ENCODE measurements at regions not wholly inside any gene's neighbourhood (a gene's known extent, or its start where the extent isn't known, plus 50 kb on each side); places are given as distances from the start of the nearest gene placed in this dataset.

DNA sequence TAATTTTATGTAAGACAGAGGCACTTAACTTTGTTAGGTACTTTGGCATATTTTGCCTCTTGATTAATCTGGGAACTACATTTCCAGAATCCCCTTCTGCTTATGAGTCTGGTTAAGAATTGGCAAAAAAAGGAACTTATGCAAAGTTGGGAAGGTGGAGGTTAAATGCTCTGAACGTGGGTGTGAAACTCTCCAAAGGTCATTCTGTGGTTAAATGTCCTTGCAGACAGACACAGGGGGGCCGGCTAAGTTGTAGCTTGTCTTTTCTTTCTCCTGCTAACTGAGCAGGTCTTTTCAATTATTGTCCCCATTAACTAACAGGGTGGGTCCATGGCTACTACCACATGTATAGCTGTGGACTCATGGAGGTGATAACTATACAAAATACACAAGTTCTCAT lies 248.6 kb upstream of the NOVA1 start:
- intact Hi-C loops (cut with DNase I): no loop called here
- no peak for DNase-seq

DNA sequence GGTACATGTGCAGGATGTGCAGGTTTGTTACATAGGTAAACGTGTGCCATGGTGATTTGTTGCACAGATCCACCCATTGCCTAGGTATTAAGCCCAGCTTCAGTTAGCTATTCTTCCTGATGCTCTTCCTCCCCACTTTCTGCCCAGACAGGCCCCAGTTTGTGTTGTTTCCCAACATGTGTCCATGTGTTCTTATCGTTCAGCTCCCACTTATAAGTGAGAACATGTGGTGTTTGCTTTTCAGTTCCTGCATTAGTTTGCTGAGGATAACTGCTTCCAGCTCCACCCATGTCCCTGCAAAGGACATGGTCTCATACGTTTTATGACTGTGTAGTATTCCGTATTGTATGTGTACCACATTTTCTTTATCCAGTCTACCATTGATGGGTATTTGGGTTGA lies 251.7 kb upstream of the NOVA1 start:
- intact Hi-C loops (cut with DNase I): no loop called here
- DNase-seq: no peak

DNA sequence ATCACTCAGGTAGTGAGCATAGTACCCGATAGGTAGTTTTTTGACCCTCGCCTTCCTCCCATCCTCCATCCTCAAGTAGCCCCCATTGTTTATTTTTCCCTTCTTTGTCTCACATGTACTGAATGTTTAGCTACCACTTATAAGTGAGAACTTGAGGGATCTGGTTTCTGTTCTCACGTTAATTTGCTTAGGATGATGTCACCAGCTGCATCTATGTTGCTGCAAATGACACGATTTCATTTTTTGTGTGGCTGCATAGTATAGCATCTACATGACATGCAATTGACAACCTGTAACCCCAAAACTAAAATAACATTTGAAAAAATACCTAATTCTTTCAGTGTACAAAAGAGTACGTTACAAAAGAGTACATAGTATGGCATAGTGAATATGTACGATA lies 254.0 kb upstream of the NOVA1 start:
- intact Hi-C loops (cut with DNase I): no loop called here
- DNase-seq: no peak

DNA sequence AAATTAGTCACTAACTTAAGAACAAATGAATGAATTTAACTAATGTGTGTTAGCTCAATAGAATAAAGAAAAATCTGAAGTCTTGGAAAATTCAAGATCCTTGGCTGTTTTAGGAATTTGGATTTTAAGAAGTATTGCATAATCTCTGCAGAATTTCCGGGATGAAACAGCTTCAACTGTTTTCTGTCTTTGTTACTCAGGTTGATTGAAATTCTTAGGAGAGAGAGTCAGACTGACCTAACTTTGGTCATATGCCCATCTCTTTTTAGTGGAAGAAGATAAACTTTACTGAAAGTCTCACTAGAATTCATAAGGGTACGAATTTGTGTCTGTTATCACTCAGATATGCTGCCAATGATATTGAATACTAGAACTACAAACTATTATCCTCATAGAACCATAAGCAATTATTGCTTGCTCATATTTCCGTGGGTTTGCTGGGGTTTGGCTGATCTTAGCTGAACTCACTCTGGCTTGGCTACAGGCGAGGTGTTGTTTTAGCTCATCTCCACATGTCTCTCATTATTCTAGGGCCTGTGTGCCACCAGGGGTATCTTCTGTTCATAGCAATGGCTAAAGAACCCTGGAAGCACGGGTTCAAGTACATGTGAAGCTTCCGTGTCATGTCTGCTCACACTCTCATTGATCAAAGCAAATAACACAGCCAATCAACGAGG lies 257.4 kb upstream of the NOVA1 start:
- intact Hi-C loops (cut with DNase I): no loop called here
- DNase-seq: no peak

DNA sequence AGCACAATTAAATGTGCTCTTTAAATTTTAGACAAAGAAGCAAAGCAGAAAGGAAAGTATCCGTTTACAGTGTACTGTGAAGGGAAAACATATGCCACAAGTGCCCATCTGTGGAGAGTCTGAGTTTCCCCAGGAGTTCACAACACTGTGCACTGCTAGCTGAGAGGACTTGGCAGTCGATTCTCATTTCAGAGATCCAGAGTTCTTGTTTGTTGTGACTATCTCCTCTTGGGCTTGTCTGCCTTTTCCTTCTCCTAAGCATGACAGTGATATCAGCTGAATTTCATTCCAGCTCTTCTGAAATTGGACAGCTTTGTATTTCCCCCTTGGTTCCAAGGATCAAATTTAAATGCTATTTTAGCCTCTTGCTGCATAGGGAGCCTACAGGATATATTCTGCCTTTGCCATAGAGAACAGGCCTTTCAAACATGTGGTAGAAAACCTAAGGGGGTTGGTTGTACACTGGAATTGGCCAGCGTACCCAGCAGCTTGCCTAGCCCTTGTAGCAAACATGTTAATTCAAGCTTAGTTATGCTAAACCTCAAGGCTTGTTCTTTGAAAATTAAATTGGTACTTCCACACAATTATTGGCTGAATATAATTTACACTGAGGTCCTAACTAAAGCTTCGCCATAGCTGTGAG lies 259.2 kb upstream of the NOVA1 start:
- intact Hi-C loops (cut with DNase I): no loop called here
- DNase-seq: no peak

DNA sequence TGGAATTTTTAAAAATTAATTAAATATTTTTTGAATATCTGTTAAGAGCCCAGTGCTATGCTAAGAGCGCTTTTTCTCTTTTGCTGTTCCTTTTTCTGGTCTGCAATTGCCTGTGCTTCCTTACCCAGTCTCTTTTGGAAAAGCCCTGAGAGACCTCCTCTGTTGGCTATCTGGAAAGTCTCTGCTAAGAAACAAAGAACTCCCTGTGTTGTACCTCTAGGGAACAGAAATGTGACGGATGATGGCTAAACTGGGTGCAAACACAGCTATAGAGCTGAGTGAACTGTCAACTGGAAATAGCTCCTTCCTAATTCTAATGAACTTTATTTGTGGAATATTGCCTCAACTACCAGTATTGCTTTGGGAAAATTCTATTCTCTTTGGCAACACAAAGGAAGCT lies 261.6 kb upstream of the NOVA1 start:
- no peak for DNase-seq
- intact Hi-C loops (cut with DNase I): no loop called here

DNA sequence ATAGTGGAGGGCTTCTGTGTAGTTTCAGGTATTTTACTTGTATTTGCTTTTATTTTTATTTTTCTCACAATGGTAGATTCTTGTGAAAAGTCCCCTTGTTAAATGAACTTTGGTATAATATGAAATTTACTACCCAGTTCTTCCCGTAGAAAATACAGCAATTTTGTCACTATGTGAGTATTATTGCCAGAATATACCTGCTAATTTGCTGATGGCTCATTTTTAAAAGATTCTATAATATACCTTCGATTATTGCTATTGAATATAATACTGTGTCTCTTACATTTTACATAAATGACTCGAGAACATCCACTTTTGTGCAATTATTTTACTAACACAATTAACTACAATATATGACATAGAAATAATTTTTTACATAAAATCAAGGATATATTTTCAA lies 262.3 kb upstream of the NOVA1 start:
- intact Hi-C loops (cut with DNase I): no loop called here
- DNase-seq: no peak

DNA sequence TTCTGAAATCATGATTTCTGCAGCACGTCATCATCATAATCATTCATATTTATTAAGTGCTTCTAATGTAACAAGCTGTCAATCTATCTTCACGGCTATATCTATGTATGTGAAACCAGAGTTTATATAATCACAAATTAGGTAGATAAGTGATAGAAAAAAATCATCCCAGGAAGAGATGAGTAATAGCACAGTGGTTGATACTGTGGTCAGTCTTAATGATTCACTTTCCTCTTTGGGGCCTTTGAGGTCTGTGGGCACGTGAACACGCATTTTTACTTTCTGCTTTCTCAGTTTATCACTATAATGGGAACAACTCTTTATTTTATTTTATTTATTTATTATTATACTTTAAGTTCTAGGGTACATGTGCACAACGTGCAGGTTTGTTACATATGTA lies 265.9 kb upstream of the NOVA1 start:
- intact Hi-C loops (cut with DNase I): no loop called here
- DNase-seq: no peak

DNA sequence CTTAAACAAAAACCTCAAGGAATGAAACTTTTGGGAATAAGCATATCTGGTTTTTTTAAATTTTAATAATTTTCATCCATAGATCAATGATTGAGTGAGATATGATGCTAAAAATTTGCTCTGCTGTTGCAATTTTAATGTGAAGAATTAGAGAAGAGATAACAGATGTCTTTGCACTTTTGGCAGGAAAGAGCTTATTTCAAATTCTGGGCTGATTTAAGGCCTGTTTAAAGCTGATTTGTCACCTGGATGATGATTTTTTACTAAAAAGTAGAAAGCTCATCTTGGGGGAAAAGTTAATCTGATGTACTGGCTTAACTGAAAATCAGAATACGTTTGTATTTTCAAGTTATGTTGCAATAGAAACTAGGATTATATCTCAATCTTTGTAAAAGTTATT lies 268.9 kb upstream of the NOVA1 start:
- intact Hi-C loops (cut with DNase I): no loop called here
- no peak for DNase-seq

DNA sequence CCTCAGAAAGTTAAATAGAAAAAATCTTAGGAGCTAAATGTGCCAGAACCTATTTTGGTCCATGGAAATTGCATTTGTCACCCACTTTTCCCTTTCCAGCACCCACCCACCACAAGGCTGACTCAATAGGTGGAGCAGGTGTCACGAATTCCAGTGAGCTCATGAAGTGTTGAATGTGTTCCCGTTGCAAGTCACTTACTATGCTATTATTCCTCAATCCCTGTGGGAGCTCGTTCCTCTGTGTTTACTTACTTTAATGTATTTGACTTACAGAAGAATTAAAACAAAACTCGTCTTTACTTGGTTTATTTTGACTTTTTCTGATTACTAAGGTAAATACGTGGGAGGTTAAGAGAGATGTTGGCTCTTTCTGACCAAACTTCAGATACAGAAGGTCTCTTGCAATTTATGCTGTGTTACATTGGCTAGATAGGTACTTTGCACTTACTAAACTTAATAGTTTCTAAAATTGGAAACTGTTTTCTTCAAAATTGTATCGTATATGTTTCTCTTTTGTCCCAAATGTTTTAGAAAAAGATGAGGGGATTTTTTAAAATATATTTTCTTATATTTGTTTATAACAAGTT lies 269.4 kb upstream of the NOVA1 start:
- intact Hi-C loops (cut with DNase I): no loop called here
- DNase-seq: peak in 4 of 10 donors; percentile 11 to 82 (median 44)

DNA sequence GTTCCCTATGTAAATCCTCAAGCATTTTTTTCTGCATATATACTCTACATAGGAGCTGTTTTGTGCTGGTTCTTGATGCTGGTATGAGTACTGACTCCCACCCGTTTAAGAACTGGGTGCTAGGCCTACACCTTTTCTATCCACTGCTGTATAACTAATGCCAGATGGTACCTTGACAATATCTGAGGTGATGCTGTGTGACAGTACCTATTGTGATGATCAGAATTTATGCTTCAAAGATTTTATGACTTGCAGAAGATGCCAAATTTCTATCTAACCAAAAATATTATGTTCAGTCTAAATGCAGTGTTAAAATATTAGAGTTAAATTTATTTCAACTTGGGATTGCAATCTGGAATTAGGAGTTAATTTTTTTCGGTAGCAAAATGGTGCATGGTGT lies 272.3 kb upstream of the NOVA1 start:
- no peak for DNase-seq
- intact Hi-C loops (cut with DNase I): no loop called here

DNA sequence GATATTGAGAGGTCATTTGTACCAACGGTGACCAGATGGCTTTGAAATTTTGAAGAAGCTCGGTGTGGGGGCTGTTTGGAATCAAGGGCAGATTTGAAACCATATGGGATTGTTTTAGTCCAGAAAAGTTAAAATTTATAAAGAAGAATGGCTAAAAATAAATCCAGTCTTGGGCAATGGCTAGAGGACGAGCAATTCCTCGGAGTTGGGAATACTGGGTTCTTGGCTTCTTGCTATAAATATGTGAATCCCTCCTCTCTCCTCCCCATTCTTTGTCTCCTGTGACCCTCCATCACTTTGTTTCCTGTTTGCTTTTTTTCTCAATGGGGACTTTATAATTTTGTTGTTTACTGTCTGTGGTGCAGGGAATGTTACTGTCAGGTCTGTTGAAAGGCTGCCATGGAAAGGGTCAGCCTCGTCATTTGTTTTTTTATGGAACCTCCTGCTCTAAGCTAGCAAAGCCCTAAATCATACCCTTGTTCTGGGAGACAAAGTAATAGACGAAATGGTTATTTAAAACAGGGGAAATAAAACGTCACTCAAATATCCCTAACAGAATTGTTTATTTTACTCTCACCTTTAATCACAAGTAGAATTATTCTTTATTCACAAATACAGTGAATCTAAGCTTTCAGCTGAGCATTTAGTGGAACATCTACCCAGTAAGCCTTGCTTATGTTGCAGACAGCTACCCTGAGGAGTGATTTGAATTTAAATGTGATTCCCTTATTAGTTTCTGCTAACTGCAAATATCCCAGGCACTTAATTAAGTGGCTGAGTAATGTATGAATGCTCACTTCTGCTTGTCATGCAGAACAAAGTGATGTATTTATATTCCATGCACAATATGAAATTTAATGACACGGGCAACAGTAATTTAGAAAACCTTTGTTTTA lies 273.1 kb upstream of the NOVA1 start:
- intact Hi-C loops (cut with DNase I): no loop called here
- DNase-seq: no peak

DNA sequence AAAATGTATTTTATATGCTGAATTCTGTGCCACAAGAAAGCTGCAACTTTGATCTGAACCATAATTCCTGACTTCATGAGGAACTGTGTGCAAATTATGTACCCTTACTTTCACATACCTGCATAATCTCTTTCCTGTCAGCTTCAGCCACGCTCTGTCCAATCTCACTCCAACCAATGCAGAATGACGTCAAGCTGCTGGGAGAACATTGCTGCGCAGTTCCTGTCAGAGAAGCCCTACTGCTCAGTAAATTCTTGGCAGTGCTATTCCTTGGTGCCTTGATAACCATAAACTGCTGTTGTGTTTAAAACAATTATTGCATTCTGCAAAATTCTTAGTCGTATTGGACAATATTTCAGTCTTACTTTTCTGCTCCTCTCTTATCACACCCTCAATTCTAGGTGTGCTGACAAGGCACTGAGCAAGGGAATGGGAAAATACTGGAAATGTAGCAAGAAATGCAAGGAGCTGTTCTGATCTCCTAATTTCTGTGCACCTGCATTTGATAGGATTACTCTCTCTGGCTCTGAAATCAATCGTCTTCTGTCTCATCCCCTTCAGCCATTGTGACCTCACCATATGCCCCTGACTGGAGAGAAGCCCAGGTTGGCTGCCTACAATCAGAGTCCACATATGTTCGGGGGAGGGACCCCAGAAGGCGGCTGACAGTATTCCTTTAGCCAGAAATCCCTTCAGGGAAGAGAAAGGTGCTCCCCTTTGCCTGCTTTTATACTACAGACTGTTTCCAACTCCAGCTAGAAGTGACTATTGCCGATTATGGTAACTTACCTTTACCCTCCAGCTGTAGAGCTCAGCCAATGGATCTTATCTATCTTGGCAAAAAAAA lies 274.9 kb upstream of the NOVA1 start:
- peak in 4 of 10 donors; percentile 18 to 74 (median 48) for DNase-seq
- intact Hi-C loops (cut with DNase I): no loop called here

DNA sequence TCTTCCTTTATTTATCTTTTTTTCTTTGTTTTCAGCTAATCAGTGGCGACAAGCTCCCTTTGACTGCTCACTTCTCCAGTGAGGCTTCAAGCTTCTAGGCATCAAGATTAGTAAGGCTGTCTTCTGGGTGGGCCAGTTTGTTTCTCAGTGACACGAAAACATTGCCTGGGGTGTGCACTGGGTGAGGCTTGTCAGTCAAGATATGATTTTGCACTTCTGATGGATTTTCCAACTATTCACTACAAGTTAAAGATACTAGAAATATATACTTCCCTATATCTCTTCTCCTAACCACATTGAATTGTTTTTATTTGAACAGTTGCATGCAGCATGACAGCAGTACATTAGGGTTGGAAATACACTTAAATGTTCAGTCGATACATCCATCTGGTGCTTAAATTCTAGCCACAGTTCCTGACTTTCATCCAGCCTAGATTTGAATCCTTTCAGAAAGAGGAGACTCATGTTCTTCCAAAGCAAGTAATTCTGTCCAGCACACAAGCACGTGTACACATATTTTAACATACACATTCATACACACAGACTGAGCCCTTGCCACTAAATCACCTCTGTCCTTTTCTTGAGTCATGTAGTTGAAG lies 275.6 kb upstream of the NOVA1 start:
- intact Hi-C loops (cut with DNase I): no loop called here
- DNase-seq: no peak

DNA sequence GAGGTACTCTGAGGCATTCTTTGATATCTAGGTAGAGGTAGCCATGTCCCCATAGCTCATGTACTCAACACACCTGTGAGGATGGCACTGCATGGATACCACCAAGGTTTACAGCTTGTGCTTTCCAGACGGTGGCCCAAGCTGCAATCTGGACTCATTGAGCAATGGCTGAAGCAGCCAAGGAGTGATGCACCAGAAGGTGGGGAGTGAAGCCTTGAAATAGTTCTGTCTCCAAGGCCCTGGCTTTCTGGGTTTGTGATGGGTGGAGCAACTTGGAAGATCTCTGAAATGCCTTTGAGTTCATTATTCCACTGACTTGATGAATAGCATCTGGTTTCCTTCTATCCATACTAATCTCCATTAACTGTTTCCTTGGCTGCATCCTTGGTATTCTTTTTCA lies 290.0 kb upstream of the NOVA1 start:
- intact Hi-C loops (cut with DNase I): no loop called here
- DNase-seq: no peak

DNA sequence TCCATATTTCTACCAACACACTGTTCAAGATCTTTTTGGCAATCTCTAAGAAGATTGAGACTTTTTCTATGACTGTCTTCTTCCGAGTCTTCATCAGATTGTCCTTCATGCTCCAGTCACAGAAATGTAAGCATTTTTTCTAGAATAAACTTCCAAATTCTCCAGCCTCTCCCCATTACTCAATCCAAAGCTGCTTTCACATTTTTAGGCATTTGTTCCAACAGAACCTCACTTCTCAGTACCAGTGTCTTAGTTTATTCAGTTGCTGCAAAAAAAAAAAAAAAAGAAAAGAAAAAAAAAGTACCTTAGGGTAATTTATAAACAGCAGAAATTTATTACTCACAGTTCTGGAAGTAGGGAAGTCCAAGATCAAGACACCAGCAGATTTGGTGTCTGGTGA lies 290.8 kb upstream of the NOVA1 start:
- DNase-seq: no peak
- intact Hi-C loops (cut with DNase I): no loop called here

DNA sequence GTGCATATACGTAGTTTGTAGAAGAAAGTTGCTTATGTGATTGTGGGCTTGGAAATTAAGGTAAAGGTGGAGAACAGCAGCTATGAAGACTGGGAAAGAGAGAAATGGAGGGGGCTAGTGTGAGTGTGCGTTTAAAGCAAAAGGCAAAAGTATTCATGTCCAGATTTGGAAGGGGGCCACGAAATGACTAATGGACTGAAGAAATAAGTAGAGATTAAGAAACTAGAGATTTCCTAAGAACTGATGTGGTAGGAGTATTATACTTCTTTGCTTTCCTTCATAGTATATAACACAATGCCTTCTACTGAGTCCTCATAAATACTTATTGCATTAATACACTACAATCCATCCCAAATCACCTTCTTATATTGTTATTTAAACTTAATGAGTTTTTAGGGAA lies 298.6 kb upstream of the NOVA1 start:
- no peak for DNase-seq
- intact Hi-C loops (cut with DNase I): no loop called here

DNA sequence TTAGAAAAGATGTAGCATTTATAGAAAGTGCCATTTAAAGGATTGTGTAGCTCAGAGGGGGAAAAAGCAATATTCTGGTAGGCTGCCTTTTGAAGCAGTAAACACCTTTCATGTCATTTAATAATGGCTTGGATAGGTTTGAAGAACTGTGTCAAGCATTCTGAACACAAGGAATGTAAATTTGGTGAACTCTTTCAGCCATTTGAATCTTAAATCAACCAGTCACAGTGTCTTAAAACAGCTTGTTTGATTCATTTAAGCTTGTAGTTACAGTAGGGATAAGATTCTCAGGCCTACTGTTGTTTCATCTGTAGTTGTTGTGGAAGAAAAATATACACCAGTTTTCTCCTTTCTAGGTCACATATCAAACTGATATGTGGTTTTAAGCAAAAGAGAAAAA lies 299.4 kb upstream of the NOVA1 start:
- intact Hi-C loops (cut with DNase I): no loop called here
- no peak for DNase-seq

DNA sequence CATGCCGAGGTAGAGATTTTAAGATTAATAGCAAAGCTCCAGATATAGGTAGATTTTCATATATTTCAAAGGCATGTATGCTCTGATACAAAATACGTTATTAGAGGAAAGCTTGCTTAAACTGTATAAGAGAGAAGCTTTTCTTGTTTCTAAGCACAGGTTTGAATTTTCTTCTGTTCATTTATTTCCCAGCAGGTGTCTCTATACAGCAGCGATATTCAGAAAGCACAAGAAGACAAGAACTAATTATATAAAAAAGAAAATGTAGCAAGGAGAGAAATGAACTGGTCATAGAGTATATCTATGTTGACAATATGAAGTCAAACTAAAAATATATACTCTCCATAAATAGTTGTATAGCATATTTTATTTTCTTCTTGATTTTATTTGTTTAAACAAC lies 307.4 kb upstream of the NOVA1 start:
- no peak for DNase-seq
- intact Hi-C loops (cut with DNase I): no loop called here

DNA sequence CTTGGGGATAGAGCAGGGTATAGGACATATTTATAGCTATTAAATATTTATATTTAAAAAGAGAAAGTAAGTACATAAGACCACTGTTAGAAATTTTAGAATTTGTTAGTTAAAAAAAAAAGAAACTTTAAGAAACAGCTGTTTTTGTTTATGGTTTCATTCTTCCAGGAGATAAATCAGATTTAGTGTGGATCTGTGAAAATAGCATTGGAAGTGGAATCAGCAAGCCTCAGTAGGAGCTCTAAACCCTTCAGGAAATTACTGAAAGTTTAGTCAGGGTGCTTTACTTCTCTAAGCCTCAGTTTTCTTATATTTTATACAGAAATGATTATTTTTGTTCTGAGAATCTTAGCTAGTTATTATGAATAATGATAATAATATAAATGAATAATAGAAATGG lies 316.0 kb upstream of the NOVA1 start:
- intact Hi-C loops (cut with DNase I): no loop called here
- DNase-seq: no peak

Data from posterior cingulate gyrus (tissue), 11 donors.